ENCODE measurements at regions not wholly inside any gene's neighbourhood (a gene's known extent, or its start where the extent isn't known, plus 50 kb on each side); places are given as distances from the start of the nearest gene placed in this dataset.
"Not testable (repeated sequence)": the region's sequence is repeated elsewhere in the genome, so short reads cannot be mapped to it uniquely, and the experiment has no call there.

- no peak overlapping the region for H3K4me3 ChIP-seq (ENCODE audit: low read length in 2 of 2)
- CTCF ChIA-PET (ENCODE audit: partially characterized antibody): interaction anchor here (0.8 kb wide), 1 partner anchor 406 kb away, joined by 3 read pairs; no protein-coding TSS in a partner anchor
- H3K9me3 ChIP-seq (ENCODE audit: control insufficient read depth in 1 of 2, low read length in 2 of 2): no peaks in the 10 kb centered on the region
- Mint-ChIP-seq H3K9me3 (no peaks in the 10 kb centered on the region), H3K36me3 (no peaks in the 10 kb centered on the region), H3K27ac (no peak overlapping the region), H3K4me3 (no peak overlapping the region), H3K4me1 (no peaks in the 10 kb centered on the region), H3K27me3 (peaks cover 0 to 5% of the 10 kb centered on the region in 2 donors)
- DNase-seq: no peak
- intact Hi-C loops (cut with micrococcal nuclease): no loop called here
- POLR2A ChIA-PET (ENCODE audit: partially characterized antibody): no interaction called here
- no peaks in the 10 kb centered on the region for H3K4me1 ChIP-seq (ENCODE audit: insufficient read depth, low read length)
- no peak overlapping the region for H3K27ac ChIP-seq (ENCODE audit: low read depth, low read length)
- no peaks in the 10 kb centered on the region for H3K36me3 ChIP-seq (ENCODE audit: insufficient read depth, low read length)
- H3K27me3 ChIP-seq (ENCODE audit: insufficient read depth, low read length): no peaks in the 10 kb centered on the region
Measured at GRCh38 chr1:221602830-221603229, 139.1 kb downstream of the DUSP10 start.

- intact Hi-C loops (cut with micrococcal nuclease); CTCF ChIA-PET (ENCODE audit: partially characterized antibody); H3K4me3 ChIP-seq (ENCODE audit: low read length in 2 of 2); H3K4me1 Mint-ChIP-seq; H3K27ac ChIP-seq (ENCODE audit: low read depth, low read length); DNase-seq; H3K9me3 Mint-ChIP-seq; H3K36me3 Mint-ChIP-seq; H3K9me3 ChIP-seq (ENCODE audit: control insufficient read depth in 1 of 2, low read length in 2 of 2); H3K27me3 Mint-ChIP-seq; H3K27ac Mint-ChIP-seq; POLR2A ChIA-PET (ENCODE audit: partially characterized antibody); H3K4me1 ChIP-seq (ENCODE audit: insufficient read depth, low read length); H3K4me3 Mint-ChIP-seq; H3K36me3 ChIP-seq (ENCODE audit: insufficient read depth, low read length); H3K27me3 ChIP-seq (ENCODE audit: insufficient read depth, low read length): not testable (repeated sequence)
Measured at GRCh38 chr1:221604390-221604789, 137.5 kb downstream of the DUSP10 start.

DNA sequence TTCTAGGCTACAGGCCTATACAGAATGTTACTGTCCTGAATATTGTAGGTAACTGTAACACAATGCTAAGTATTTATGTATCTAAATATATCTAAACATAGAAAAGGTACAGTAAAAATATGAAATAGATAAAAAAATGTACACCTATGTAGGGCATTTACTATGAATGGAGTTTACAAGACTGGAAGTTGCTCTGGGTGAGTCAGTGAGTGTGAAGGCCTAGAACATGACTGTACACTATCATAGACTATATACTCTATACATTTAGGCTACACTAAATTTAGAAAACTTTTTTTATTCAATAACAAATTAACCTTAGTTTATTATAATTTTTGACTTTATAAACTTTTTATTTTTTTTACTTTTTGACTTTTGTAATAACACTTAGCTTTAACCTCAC is 136.9 kb downstream of the DUSP10 start:
- no peaks in the 10 kb centered on the region for H3K36me3 ChIP-seq (ENCODE audit: insufficient read depth, low read length)
- DNase-seq: no peak
- Mint-ChIP-seq H3K36me3 (no peaks in the 10 kb centered on the region), H3K9me3 (no peaks in the 10 kb centered on the region), H3K4me3 (no peak overlapping the region), H3K4me1 (no peaks in the 10 kb centered on the region), H3K27ac (no peak overlapping the region), H3K27me3 (no peaks in the 10 kb centered on the region)
- H3K27ac ChIP-seq (ENCODE audit: low read depth, low read length): no peak overlapping the region
- no peaks in the 10 kb centered on the region for H3K9me3 ChIP-seq (ENCODE audit: control insufficient read depth in 1 of 2, low read length in 2 of 2)
- H3K4me3 ChIP-seq (ENCODE audit: low read length in 2 of 2): no peak overlapping the region
- intact Hi-C loops (cut with micrococcal nuclease): no loop called here
- CTCF ChIA-PET (ENCODE audit: partially characterized antibody): no interaction called here
- H3K4me1 ChIP-seq (ENCODE audit: insufficient read depth, low read length): no peaks in the 10 kb centered on the region
- no peaks in the 10 kb centered on the region for H3K27me3 ChIP-seq (ENCODE audit: insufficient read depth, low read length)
- POLR2A ChIA-PET (ENCODE audit: partially characterized antibody): no interaction called here

DNA sequence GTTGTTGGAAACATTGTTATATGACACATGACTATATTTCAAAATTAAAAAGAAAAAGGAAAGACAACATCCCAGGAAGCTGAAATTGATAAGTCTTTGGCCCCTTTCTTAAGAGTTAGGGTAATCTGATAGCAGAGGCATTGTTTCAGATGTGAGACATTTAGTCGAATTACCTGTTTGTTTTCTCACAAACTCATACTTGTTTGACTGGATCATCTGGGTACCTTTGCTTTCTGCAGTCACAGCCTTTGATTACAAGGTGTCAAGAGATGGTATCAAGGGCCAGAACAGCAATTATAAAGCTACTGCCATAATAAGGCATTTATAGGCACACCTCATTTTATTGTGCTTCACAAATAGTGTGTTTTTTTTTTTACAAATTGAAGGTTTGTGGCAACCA is 136.3 kb downstream of the DUSP10 start:
- Histone ChIP-seq H3K36me3 (ENCODE audit: insufficient read depth, low read length) (no peaks in the 10 kb centered on the region), H3K9me3 (ENCODE audit: control insufficient read depth in 1 of 2, low read length in 2 of 2) (no peaks in the 10 kb centered on the region), H3K27me3 (ENCODE audit: insufficient read depth, low read length) (no peaks in the 10 kb centered on the region), H3K4me1 (ENCODE audit: insufficient read depth, low read length) (no peaks in the 10 kb centered on the region), H3K4me3 (ENCODE audit: low read length in 2 of 2) (no peak overlapping the region), H3K27ac (ENCODE audit: low read depth, low read length) (no peak overlapping the region)
- ChIA-PET POLR2A (ENCODE audit: partially characterized antibody) (interaction anchor here (1.4 kb wide), 1 partner anchor 136 kb away, joined by 3 read pairs; the partner anchor contains the start of gene DUSP10), CTCF (ENCODE audit: partially characterized antibody) (no interaction called here)
- H3K36me3 Mint-ChIP-seq: no peaks in the 10 kb centered on the region
- intact Hi-C loops (cut with micrococcal nuclease): no loop called here
- no peak overlapping the region for H3K4me3 Mint-ChIP-seq
- no peaks in the 10 kb centered on the region for H3K4me1 Mint-ChIP-seq
- H3K27me3 Mint-ChIP-seq: no peaks in the 10 kb centered on the region
- no peaks in the 10 kb centered on the region for H3K9me3 Mint-ChIP-seq
- DNase-seq: no peak
- no peak overlapping the region for H3K27ac Mint-ChIP-seq

GRCh38 chr1:221606256-221606655 is 135.6 kb downstream of the DUSP10 start:
- H3K27ac Mint-ChIP-seq: no peak overlapping the region
- no peak for DNase-seq
- H3K9me3 Mint-ChIP-seq: no peaks in the 10 kb centered on the region
- no peaks in the 10 kb centered on the region for H3K4me1 Mint-ChIP-seq
- no peak overlapping the region for H3K27ac ChIP-seq (ENCODE audit: low read depth, low read length)
- no peaks in the 10 kb centered on the region for H3K9me3 ChIP-seq (ENCODE audit: control insufficient read depth in 1 of 2, low read length in 2 of 2)
- no peak overlapping the region for H3K4me3 ChIP-seq (ENCODE audit: low read length in 2 of 2)
- H3K4me1 ChIP-seq (ENCODE audit: insufficient read depth, low read length): no peaks in the 10 kb centered on the region
- no peak overlapping the region for H3K4me3 Mint-ChIP-seq
- no peaks in the 10 kb centered on the region for H3K36me3 ChIP-seq (ENCODE audit: insufficient read depth, low read length)
- ChIA-PET CTCF (ENCODE audit: partially characterized antibody) (no interaction called here), POLR2A (ENCODE audit: partially characterized antibody) (interaction anchor here (1.4 kb wide), 1 partner anchor 136 kb away, joined by 3 read pairs; the partner anchor contains the start of gene DUSP10)
- H3K36me3 Mint-ChIP-seq: no peaks in the 10 kb centered on the region
- H3K27me3 ChIP-seq (ENCODE audit: insufficient read depth, low read length): no peaks in the 10 kb centered on the region
- intact Hi-C loops (cut with micrococcal nuclease): no loop called here
- no peaks in the 10 kb centered on the region for H3K27me3 Mint-ChIP-seq

- H3K4me1 Mint-ChIP-seq: no peaks in the 10 kb centered on the region
Measured at GRCh38 chr1:221608835-221609320, 133.0 kb downstream of the DUSP10 start.

DNA sequence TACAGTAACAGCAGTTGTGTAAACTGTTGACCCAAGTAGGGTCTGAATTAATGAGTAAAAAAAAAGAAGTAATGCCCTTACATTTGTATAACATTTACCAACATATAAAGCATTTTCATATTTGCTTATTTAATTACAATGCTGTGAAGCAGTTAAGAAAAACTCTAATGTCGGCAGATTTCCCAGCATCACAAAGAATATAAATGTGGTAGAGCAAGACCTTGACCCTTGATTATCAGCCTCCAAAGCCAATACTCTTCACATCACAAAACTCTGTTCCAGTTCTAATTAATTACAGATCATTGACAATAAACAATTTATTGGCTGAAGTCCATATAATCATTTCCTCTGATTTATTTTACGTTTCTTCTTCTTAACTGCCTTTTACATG is 130.2 kb downstream of the DUSP10 start:
- ChIA-PET CTCF (ENCODE audit: partially characterized antibody) (interaction anchor here (1.8 kb wide), 1 partner anchor 130 kb away, joined by 5 read pairs; the partner anchor contains the start of gene DUSP10), POLR2A (ENCODE audit: partially characterized antibody) (no interaction called here)
- Histone ChIP-seq H3K4me3 (ENCODE audit: low read length in 2 of 2) (no peak overlapping the region), H3K36me3 (ENCODE audit: insufficient read depth, low read length) (no peaks in the 10 kb centered on the region), H3K27ac (ENCODE audit: low read depth, low read length) (no peak overlapping the region), H3K27me3 (ENCODE audit: insufficient read depth, low read length) (no peaks in the 10 kb centered on the region), H3K4me1 (ENCODE audit: insufficient read depth, low read length) (no peaks in the 10 kb centered on the region), H3K9me3 (ENCODE audit: control insufficient read depth in 1 of 2, low read length in 2 of 2) (no peaks in the 10 kb centered on the region)
- no peaks in the 10 kb centered on the region for H3K4me1 Mint-ChIP-seq
- no peak for DNase-seq
- H3K4me3 Mint-ChIP-seq: no peak overlapping the region
- intact Hi-C loops (cut with micrococcal nuclease): no loop called here
- no peaks in the 10 kb centered on the region for H3K27me3 Mint-ChIP-seq
- H3K27ac Mint-ChIP-seq: no peak overlapping the region
- H3K9me3 Mint-ChIP-seq: no peaks in the 10 kb centered on the region
- H3K36me3 Mint-ChIP-seq: no peaks in the 10 kb centered on the region

More at GRCh38 chr1:221608835-221609320, 133.0 kb downstream of the DUSP10 start:
- no peak overlapping the region for H3K4me3 Mint-ChIP-seq
- H3K36me3 Mint-ChIP-seq: no peaks in the 10 kb centered on the region
- DNase-seq: no peak
- intact Hi-C loops (cut with micrococcal nuclease): no loop called here
- Histone ChIP-seq H3K4me1 (ENCODE audit: insufficient read depth, low read length) (no peaks in the 10 kb centered on the region), H3K36me3 (ENCODE audit: insufficient read depth, low read length) (no peaks in the 10 kb centered on the region), H3K4me3 (ENCODE audit: low read length in 2 of 2) (no peak overlapping the region), H3K9me3 (ENCODE audit: control insufficient read depth in 1 of 2, low read length in 2 of 2) (no peaks in the 10 kb centered on the region), H3K27me3 (ENCODE audit: insufficient read depth, low read length) (no peaks in the 10 kb centered on the region), H3K27ac (ENCODE audit: low read depth, low read length) (no peak overlapping the region)
- POLR2A ChIA-PET (ENCODE audit: partially characterized antibody): no interaction called here
- H3K27me3 Mint-ChIP-seq: no peaks in the 10 kb centered on the region
- no peak overlapping the region for H3K27ac Mint-ChIP-seq
- CTCF ChIA-PET (ENCODE audit: partially characterized antibody): no interaction called here
- H3K9me3 Mint-ChIP-seq: no peaks in the 10 kb centered on the region

Measured in CD4-positive, alpha-beta memory T cell (primary cell).